ENCODE measurements at regions not wholly inside any gene's neighbourhood (a gene's known extent, or its start where the extent isn't known, plus 50 kb on each side); places are given as distances from the start of the nearest gene placed in this dataset.

DNA sequence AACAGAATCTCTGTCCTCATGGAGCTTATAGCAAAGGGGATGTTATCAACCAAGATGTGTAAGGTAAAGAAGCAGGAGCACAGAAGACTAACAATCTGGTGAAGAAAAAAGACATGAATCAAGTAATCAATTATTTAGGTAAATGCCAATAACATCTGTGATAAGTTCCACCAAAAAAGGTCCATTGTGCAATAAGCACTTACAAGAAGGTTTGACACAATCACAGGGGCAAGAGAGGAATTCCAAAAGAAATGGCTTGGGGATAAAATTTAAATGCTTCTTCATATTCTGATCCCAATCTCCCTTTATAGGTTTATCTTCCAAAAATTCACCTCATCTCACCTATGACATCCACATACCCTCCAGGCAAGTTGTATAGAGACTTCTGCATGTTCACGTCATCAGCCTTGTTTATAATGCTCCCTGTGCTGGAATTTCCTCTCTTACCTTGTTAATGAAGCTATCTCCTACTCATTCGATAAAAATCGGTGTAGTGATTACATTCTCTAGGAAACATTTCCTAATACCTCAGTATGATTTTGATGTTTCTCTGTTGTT, 53.6 kb upstream of the DPT start:
- Mint-ChIP-seq H3K9me3 (no peaks in the 10 kb centered on the region), H3K36me3 (no peaks in the 10 kb centered on the region), H3K4me1 (ENCODE audit: low read depth in 2 of 2) (no peaks in the 10 kb centered on the region), H3K4me3 (no peak overlapping the region), H3K27ac (no peak overlapping the region), H3K27me3 (peaks cover 22 to 41% of the 10 kb centered on the region in 2 donors)
- ATAC-seq = no peak
- no peak for DNase-seq (ENCODE audit: low spot score)

DNA sequence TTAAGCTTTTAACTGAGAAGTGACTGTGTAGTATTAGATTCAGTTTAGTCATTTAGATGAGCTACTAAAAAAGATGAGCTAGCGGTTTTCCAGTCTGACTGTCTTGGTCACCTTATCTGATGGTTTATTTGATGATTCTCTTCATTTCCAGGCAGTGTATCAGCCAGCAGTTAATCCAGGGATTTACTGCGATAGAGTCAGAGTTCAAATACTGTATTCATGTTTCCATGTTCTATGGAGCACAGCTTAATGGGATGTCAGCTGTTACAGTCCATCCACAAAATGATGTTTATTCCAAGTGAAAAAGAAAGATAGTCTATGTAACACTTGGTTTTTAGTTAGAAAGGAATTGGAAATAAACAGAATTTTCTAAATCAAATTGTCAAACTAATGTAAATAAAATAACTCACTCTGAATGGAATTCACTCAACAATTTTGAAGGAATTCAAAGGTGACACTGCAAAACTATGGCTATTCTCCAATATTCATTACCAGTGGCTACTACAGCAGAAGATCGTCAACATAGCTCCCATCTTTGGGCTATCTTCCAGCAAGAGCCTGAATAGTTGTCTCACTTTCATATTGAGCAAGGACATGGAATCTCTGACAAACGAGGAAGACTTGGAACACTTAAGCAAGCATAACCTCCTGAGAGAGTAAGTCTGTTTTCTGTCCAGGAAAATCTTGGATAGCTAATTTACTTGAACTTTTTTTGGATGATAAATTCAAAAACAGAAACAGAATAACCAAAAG, 54.6 kb upstream of the DPT start:
- Mint-ChIP-seq H3K4me3 (no peak overlapping the region), H3K27ac (no peak overlapping the region), H3K27me3 (peaks cover 22 to 42% of the 10 kb centered on the region in 2 donors), H3K9me3 (no peaks in the 10 kb centered on the region), H3K4me1 (ENCODE audit: low read depth in 2 of 2) (no peaks in the 10 kb centered on the region), H3K36me3 (no peaks in the 10 kb centered on the region)
- ATAC-seq (no peak), DNase-seq (ENCODE audit: low spot score) (no peak)

DNA sequence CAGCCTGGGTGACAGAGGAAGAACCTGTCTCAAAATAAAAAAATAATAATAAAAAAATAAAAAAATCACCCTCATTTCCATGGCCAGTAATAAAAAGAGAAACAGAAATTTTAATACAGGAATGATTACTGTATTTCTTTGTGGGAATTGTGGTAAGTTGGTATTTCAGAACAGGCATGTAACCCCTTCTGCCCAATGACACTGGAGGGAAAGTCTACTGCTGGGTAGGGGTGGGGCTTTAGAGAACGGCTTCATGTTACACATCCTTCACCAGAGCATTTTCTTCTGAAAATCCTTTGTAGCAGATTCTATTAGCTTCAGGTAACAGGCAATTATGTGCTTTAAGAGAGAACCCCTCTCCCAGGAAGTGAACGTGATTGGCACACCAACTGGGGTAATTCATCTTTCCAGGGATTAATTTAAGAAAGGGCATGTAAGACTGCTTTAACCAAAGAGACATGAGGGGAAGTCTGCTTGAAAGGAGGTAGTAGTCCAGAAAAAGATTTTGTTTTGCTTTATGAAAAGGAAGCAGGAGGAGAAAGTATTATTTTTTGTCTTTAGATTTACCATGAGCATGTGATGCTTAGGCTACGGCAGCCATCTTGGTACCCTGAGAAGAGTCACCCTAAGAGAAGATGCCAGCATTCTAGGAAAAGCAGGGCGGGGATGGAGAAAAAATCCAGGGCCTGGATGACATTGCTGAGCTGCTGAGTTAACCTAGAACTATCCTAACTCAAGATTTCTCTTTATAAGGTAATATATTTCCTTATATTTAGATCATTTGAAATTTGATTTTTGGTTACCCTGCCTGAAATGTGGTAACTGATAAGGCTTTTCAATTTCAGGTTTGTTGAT, 57.7 kb upstream of the DPT start:
- Mint-ChIP-seq H3K4me1 (ENCODE audit: low read depth in 2 of 2) (no peaks in the 10 kb centered on the region), H3K36me3 (no peaks in the 10 kb centered on the region), H3K27me3 (peaks cover 20 to 43% of the 10 kb centered on the region in 2 donors), H3K4me3 (no peak overlapping the region), H3K9me3 (no peaks in the 10 kb centered on the region), H3K27ac (no peak overlapping the region)
- no peak for ATAC-seq
- DNase-seq (ENCODE audit: low spot score) = no peak

DNA sequence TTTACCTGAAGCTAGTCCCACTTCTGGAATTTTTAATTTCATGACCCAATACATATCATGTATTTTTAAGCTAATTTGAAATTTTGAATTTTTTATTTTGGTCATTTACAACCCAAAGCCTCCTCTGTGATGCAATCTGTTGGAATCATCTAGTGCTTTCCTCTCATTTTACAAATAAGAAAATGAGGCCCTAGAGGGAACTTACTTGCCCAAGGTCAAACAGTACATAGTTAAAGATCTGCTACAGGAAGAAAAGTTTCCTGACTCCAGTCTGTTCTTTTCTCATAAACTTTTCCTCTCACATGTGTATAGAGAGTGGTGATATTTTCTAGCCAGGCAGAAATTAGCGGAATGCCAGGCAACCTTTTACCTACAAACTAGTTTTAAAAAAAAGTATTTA, 59.3 kb upstream of the DPT start:
- H3K27ac Mint-ChIP-seq = no peak overlapping the region
- peaks cover 0 to 4% of the 10 kb centered on the region in 2 donors for H3K4me1 Mint-ChIP-seq (ENCODE audit: low read depth in 2 of 2)
- H3K9me3 Mint-ChIP-seq = no peaks in the 10 kb centered on the region
- DNase-seq (ENCODE audit: low spot score) = no peak
- H3K36me3 Mint-ChIP-seq = no peaks in the 10 kb centered on the region
- ATAC-seq = no peak
- peaks cover 18 to 34% of the 10 kb centered on the region in 2 donors for H3K27me3 Mint-ChIP-seq
- no peak overlapping the region for H3K4me3 Mint-ChIP-seq

DNA sequence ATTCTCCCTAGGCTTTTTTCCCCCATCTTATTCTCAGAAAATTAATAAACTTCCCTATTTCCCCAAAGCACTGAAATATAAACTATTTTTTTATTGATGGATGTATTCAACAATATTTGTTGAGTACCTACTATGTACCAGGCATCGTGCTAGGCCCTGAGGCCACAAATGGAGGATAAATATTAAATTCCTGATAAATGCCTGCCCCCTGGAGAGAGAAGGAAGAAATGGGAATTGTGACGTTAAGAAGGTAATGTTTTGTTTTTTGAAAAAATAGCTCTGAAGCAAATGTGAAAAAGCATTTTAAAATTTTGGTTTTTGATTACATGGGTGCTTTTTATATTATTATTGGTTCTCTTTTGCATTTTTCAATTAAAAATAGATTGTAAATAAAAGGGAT, 60.5 kb upstream of the DPT start:
- no peaks in the 10 kb centered on the region for H3K9me3 Mint-ChIP-seq
- H3K4me3 Mint-ChIP-seq = no peak overlapping the region
- peaks cover 21 to 32% of the 10 kb centered on the region in 2 donors for H3K27me3 Mint-ChIP-seq
- no peaks in the 10 kb centered on the region for H3K36me3 Mint-ChIP-seq
- ATAC-seq (no peak), DNase-seq (ENCODE audit: low spot score) (no peak)
- H3K4me1 Mint-ChIP-seq (ENCODE audit: low read depth in 2 of 2) = peaks cover 0 to 4% of the 10 kb centered on the region in 2 donors
- H3K27ac Mint-ChIP-seq = peak overlapping the region in 1 of 2 donors; percentile 21

DNA sequence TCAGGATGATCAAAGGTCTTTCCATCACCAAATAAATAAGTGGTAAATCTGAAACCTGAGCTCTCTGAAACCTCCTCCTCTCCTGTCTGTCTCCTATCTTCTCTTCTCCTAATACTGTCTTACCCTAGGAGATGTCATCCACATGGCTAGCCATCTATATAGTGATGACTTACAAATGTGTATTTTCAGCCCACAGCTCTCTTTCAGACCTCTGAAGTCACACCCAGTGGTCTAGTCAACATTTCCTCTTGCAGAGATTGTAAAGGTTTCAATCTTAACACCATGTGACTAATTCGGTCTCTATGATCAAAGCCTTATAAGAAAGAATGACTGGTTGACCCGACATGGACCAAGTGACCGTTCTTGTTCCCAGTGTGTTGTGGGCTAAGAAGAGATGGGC, 63.1 kb upstream of the DPT start:
- H3K4me1 Mint-ChIP-seq (ENCODE audit: low read depth in 2 of 2) = peaks cover 0 to 4% of the 10 kb centered on the region in 2 donors
- H3K9me3 Mint-ChIP-seq = no peaks in the 10 kb centered on the region
- no peaks in the 10 kb centered on the region for H3K36me3 Mint-ChIP-seq
- ATAC-seq = no peak
- peaks cover 21 to 25% of the 10 kb centered on the region in 2 donors for H3K27me3 Mint-ChIP-seq
- no peak overlapping the region for H3K4me3 Mint-ChIP-seq
- H3K27ac Mint-ChIP-seq = no peak overlapping the region
- no peak for DNase-seq (ENCODE audit: low spot score)

DNA sequence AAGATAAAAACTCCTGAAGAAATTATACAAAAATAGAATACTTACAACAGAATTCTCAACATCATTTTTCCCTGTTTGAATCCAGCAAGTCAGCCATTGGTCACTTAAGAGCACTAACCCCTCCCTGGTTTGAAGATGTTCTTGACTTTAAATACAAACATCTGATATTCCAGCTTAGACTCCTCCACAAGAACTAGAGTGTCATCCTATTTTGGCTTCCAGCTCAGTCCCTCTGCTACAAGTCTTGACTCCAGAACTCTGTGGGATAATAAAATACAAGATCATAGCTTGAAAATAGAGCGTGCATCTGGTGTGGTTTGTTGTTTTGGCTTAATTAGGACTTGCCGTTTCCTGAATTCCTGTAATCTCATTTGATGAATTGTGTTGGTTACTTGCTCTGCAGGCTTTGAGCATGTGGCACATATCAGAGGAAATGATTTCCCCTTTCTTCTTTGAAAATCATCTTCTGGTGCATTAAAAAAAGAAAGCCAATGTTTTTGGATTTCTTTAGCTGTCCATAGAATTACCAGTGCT, 63.7 kb upstream of the DPT start:
- H3K27me3 Mint-ChIP-seq = peaks cover 21 to 25% of the 10 kb centered on the region in 2 donors
- no peak overlapping the region for H3K27ac Mint-ChIP-seq
- H3K9me3 Mint-ChIP-seq = no peaks in the 10 kb centered on the region
- no peak overlapping the region for H3K4me3 Mint-ChIP-seq
- H3K36me3 Mint-ChIP-seq = no peaks in the 10 kb centered on the region
- ATAC-seq = no peak
- DNase-seq (ENCODE audit: low spot score) = no peak
- peaks cover 0 to 4% of the 10 kb centered on the region in 2 donors for H3K4me1 Mint-ChIP-seq (ENCODE audit: low read depth in 2 of 2)

DNA sequence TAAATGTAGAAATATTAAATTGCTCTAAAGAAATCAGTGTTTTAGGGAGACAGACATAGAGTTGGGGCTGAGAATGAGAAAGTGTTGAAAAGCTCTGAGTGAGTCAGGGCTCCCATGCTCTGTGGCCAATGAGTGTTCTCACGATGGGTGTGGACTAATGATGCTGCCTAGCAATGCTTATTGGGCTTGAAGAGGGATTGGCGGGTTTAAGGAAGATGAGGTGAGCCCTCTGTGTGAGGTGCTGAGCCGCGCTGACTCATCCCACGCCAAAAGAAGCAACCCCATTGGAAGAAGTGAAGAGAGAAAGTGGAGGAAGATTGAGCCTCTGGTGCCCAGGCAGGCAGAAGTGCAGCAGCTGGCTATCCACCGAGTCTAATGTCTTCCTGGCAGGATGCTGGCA, 65.1 kb upstream of the DPT start:
- Mint-ChIP-seq H3K9me3 (no peaks in the 10 kb centered on the region), H3K27ac (no peak overlapping the region), H3K4me1 (ENCODE audit: low read depth in 2 of 2) (peaks cover 0 to 4% of the 10 kb centered on the region in 2 donors), H3K27me3 (peaks cover 18 to 20% of the 10 kb centered on the region in 2 donors), H3K4me3 (no peak overlapping the region), H3K36me3 (no peaks in the 10 kb centered on the region)
- DNase-seq (ENCODE audit: low spot score) (no peak), ATAC-seq (no peak)

DNA sequence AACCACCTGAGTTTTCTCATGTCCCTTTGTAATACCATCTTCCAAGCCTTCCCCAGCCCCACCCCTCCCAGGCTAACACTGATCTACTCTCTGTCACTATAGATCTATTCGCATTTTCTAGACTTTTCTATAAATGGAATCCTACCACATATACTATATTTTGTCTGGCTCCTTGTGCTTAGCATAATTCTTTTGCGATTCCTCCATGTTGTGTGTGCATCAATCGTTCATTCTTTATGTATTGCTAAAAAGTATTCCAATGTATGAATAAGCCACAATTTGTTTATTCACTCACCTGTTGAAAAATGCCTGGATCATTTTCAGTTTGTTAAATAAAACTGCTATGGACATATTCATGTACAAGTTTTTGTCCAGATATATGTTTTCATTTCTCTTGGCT, 66.7 kb upstream of the DPT start:
- no peak overlapping the region for H3K27ac Mint-ChIP-seq
- no peak for ATAC-seq
- H3K4me3 Mint-ChIP-seq = no peak overlapping the region
- no peaks in the 10 kb centered on the region for H3K36me3 Mint-ChIP-seq
- peaks cover 9 to 16% of the 10 kb centered on the region in 2 donors for H3K27me3 Mint-ChIP-seq
- no peaks in the 10 kb centered on the region for H3K9me3 Mint-ChIP-seq
- DNase-seq (ENCODE audit: low spot score) = no peak
- H3K4me1 Mint-ChIP-seq (ENCODE audit: low read depth in 2 of 2) = peaks cover 0 to 4% of the 10 kb centered on the region in 2 donors

DNA sequence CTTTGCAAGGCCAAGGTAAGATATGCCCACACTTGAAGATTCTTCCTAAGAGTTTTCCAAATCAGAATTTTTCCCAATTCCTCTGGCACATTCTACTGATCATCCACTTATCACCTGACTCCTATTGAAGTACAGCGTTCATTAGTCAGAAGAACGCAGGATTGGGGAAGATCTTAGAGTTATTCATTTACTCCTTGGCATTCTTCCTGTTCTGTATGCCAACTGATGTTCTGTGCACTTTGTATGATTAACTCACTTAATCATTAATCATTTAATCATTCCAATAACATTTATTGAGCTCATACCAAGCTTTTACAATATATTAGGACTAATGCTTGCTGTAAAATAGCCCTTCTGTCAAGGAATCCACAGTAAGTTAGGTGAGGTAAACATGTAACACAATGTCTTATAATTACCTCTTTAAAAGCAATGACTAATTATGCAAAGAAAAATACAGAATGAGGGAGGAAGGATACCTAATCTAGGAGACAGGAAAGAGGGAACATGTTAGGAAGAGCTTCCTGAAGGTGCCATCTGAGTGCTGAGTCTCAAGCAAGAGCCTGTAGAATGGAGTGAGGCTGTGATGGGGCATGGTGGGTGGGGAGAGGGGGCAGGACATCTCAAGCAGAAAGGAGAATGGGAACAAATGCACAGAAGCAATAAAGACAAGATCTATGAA, 71.1 kb upstream of the DPT start:
- Mint-ChIP-seq H3K27ac (no peak overlapping the region), H3K36me3 (no peaks in the 10 kb centered on the region), H3K4me1 (ENCODE audit: low read depth in 2 of 2) (peaks cover 0 to 8% of the 10 kb centered on the region in 2 donors), H3K4me3 (no peak overlapping the region), H3K9me3 (no peaks in the 10 kb centered on the region), H3K27me3 (peaks cover 0 to 6% of the 10 kb centered on the region in 2 donors)
- DNase-seq (ENCODE audit: low spot score) (no peak), ATAC-seq (no peak)

DNA sequence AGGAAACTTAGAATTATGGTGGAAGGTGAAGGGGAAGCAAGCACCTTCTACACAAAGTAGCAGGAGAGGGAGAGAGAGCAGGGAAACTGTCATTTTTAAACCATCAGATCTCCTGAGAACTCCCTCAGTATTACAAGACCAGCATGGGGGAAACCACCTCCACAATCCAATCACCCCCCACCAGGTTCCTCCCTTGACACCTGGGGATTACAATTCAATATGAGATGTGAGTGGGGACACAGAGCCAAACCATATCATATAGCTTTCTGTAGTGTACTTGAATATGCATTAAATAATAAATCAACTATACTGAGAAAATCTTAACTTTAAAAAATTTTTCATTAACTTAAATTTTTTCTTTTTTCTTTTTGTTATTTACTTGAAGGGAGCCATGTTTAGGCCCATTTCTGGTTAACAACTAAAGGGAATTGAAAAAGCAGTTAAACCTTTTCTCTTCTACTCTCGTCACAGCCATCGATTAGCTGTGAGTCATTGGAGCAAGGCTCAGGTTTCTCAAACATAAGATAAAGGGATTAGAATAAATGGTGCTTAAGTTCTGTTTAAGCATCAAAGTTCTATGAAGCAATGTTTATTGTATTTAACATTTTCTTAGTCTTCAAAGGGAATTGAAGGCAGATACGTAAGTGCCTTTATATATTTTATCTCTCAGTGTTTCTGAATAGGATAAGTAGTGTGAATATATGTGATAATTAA, 72.2 kb upstream of the DPT start:
- H3K9me3 Mint-ChIP-seq = no peaks in the 10 kb centered on the region
- peaks cover 0 to 8% of the 10 kb centered on the region in 2 donors for H3K4me1 Mint-ChIP-seq (ENCODE audit: low read depth in 2 of 2)
- ATAC-seq (no peak), DNase-seq (ENCODE audit: low spot score) (no peak)
- H3K36me3 Mint-ChIP-seq = no peaks in the 10 kb centered on the region
- H3K27ac Mint-ChIP-seq = no peak overlapping the region
- H3K27me3 Mint-ChIP-seq = peaks cover under 1 to 4% of the 10 kb centered on the region in 2 donors
- H3K4me3 Mint-ChIP-seq = no peak overlapping the region

DNA sequence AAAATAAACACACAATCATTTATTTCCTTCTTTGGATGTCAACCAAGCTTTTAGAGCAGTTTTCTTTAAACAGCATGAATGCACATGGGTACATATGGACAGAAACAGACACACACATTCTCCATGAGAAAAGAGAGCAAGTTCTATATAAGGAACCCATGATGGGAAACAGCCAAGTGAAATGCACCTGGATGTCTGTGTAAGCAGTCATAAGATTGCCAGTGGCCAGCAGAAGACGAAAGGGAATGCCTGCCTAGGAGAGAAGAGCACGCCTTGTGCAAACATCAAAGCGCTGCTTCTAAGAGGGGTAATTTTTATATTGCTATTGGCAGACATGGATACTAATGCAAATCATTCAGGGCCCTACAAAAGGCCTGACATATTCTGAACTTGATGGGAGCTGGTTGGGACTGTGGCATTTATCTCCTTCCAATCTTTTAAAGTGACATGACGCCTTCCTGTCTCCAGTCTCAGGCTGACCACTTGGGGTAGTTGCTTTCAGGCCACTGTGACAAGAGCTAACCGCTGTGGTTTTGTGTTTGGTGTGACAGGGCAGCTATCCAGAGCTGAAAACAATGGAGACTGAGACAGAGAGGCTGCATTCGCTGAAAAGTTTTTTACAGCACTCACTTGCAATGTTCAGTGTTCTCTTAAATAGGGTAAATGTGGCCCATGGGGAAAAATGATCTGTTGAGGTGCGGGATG, 75.0 kb upstream of the DPT start:
- ATAC-seq (no peak), DNase-seq (ENCODE audit: low spot score) (no peak)
- H3K36me3 Mint-ChIP-seq = no peaks in the 10 kb centered on the region
- H3K27me3 Mint-ChIP-seq = peaks cover 9 to 15% of the 10 kb centered on the region in 2 donors
- no peak overlapping the region for H3K27ac Mint-ChIP-seq
- H3K4me1 Mint-ChIP-seq (ENCODE audit: low read depth in 2 of 2) = peaks cover 0 to 8% of the 10 kb centered on the region in 2 donors
- peaks cover 3% of the 10 kb centered on the region for H3K9me3 Mint-ChIP-seq
- no peak overlapping the region for H3K4me3 Mint-ChIP-seq

All from natural killer cell treated with Interleukin-12 subunit alpha and Interleukin-12 subunit beta and Interleukin-15 and Interleukin-18, amount 100 ng/mL, for 72 hours (primary cell).